HCEC 1CT (cell line): ENCODE measurements at regions not wholly inside any gene's neighbourhood (a gene's known extent, or its start where the extent isn't known, plus 50 kb on each side); places are given as distances from the start of the nearest gene placed in this dataset.
"Not testable (repeated sequence)": the region's sequence is repeated elsewhere in the genome, so short reads cannot be mapped to it uniquely, and the experiment has no call there.

Source experiments
- DNase-seq: peaks from one replicate; pipeline ENCODE4 v3.0.0-alpha.2; 2017

DNA sequence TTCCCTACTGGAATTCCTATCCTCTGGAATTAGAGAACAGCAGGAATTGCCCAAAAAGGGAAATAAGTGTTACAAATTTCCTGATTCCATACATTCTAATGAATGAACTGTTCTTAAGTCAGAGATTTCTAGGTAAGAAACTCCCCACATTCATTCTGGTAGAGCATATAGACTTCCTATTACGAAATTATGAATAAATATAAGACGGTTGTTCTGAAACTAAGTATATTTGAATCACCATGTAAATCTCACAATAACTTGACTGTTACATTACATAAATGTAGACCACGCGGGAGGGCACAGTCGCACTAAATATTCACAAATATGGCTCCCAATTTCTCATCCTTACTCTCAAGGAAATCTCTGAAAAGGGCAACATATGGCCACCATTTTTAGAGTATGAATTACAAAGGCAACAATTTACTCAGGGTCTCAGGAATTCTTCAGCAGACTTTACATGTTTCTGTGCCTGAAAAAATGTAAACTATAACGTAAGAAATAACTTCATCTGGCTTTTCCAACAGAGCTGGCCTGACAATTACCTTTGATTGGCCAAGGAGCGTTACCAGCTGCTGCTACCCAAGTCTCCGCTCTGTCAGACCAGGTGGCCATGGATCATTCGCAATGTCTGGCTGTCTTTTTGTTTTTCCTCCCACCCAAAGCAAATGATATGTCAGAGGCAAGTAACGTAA lies 115.8 kb downstream of the MPP7 start:
- DNase-seq = no peak

DNA sequence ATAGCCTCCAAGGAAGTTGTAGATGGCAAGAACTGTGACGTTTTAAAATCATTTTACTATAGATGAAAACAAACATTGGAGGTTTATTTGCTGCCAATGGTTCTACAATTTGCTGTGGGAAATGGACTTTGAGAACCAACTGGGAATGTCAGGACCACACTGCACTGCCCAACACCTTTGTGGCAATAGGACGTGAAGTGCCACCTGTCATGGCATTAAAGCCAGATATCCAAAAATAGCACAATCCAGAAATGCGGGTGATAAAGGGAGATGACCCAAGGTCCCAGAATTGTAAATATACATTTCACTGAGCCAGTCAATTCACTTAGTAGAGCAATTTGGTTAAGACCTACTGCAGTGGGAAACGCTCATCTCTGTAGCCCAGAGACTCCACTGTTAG lies 116.4 kb downstream of the MPP7 start:
- DNase-seq = no peak

DNA sequence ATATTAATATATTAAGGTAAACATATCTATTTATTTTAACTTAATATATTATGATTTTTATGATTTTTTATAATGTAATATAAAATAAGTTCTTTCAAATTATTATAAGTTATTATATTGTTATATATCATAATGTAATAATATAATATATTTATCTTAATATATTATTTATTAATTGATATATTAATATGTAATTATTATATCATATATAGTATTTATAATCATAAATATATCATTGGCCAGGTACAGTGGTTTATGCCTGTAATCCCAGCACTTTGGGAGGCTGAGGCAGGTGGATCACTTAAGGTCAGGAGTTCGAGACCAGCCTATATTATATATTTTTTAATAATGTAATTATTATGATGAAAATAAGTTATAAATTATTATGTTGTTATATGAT lies 118.1 kb downstream of the MPP7 start:
- no peak for DNase-seq

DNA sequence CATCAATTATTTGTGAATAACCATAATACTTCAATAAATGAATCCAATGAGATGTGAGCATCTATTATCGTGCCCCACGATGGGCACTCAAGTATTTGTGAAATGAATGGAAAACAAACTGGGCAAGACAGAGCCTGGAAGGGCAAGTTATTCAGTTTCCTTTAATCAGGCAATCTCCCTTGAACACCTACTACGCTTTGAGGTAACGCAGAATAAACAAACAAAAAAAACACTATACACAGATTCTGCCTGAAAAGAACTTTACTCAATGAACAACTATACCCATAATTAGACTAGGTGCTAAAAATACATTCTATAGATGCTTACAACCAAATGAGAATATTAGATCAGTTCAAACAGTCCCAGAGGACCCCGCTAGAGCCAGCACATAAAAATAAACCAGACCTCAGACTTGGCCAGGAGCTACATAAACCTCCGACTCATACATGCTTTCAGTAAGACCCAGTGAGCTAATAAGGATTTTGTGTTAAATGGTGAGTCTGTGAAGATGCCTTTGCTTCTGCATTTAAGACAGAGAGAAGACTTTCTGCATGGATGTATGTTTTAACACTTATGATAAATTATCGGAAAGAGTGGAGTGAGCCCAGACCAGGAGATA lies 121.3 kb downstream of the MPP7 start:
- no peak for DNase-seq

DNA sequence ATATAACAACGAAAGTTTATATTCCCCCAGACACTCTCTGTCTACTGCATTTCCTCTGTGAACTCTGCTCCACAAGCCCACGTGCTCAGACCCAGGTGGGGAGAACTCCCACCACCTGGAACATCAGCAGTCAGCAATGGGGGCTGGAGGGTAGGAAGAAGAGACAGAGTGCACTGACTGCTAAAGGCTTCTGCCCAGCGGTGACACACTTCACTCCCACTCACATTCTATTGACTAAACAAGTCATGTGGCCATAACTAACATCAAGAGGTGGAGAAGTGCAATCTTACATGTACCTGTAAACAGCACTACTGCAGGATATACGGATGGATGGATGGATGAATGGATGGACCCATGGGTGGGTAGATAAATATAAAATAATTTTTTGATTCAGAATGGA lies 122.2 kb downstream of the MPP7 start:
- DNase-seq = no peak

DNA sequence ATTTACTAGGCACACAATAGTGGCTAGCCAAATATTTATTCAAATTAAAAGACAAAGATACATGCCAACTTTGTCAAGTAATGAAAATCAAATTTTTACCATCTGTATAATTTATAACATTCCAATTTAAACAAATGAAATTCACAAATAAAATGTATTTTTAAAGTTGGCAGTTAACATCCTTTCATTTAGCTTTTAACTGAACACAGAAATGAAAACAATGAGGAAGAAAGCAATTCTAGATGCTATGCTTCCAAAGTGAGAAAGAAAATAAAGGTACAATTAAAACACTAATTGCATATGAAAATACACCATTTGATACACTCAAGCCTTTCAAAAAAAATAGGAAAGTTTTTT lies 123.1 kb downstream of the MPP7 start:
- DNase-seq = no peak

DNA sequence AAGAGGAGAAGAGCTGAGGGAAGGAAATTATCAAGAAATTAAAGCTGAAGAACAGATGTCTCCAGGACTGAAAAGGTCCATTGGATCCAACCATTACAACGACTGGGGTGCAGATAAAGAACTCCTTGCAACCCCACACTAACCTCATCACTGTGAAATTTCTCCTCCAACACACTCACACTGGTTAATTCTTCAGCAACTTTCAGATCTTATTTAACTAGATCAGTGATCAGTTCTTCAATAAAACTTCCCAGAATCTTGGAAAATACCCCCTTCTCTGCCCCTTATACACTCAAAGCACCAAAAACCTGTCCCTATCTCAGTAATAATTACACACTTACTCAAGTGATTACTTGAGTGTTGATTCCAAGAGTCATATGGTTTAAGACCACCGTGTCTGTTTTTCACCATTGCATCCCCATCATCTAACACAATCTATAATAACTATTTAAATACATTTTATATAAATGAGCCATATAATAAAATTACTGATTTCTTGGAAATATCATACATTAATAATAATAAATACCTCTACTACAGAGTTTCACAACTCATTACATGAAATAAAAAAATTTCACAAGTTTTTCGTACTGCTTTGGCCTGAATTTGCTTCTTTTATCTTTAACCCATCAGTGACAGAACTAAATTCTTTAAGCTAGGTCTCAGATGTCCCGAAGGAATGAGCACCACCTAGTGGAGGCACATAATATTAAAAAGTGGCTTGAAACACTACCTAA lies 123.7 kb downstream of the MPP7 start:
- peak; percentile 53 for DNase-seq

DNA sequence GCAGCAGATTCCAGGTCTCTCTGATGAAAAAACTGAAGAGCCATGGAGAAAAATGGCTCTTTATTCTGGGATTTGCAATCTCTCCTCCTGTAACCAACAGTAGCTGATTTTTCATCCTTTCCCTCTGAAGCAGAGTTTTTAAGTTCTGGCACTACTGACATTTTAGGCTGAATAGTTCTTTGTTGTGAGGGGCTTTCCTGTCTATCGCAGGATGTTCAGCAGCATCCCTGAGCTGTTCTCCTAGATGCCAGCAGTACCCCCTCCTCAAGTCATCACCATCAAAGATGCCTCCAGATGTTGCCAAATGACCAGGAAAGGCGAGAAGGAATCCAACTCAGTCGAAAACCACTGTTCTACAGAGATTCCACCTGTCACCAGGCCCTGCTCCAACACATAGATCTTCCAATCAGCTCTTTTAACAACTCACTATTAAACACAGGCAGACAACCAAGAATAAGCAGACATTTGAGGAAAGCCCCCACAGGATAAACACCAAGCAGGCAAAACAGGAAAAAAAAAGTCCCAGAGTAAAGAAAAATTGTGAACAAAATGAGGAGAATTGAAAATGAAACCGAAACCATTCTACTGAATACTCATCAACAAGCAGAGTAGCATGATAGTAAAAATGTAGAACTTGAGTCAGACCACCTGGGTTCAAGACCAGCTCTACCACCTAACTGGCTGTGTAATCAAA lies 124.8 kb downstream of the MPP7 start:
- no peak for DNase-seq

DNA sequence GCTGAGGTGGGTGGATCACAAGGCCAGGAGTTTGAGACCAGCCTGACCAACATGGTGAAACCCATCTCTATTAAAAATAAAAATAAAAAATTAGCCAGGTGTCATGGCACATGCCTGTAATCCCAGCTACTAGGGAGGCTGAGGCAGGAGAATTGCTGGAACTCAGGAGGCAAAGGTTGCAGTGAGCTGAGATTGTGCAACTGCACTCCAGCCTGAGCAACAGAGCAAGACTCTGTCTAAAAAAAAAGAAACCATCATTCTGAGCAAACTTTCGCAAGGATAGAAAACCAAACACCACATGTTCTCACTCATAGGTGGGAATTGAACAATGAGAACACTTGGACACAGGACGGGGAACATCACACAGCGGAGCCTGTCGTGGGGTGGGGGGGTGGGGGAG lies 126.4 kb downstream of the MPP7 start:
- not testable (repeated sequence) for DNase-seq

DNA sequence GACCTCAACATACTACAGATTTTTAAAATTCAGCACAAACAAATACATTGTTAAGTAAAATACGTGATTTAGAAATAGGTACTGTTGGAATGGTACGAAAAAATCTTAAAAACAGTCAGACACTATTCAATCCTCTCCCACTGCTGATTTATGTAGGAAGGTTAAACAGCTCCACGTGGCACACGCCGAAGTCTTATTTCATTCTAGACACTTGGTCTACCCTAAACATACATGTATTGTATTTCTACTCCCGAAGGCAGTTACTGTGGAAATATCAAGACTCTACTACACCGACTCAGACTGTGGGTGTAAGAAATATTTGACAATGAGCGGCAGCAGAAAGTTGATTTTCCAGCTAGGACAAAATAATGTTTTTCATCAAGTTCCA lies 130.6 kb downstream of the MPP7 start:
- DNase-seq = no peak

DNA sequence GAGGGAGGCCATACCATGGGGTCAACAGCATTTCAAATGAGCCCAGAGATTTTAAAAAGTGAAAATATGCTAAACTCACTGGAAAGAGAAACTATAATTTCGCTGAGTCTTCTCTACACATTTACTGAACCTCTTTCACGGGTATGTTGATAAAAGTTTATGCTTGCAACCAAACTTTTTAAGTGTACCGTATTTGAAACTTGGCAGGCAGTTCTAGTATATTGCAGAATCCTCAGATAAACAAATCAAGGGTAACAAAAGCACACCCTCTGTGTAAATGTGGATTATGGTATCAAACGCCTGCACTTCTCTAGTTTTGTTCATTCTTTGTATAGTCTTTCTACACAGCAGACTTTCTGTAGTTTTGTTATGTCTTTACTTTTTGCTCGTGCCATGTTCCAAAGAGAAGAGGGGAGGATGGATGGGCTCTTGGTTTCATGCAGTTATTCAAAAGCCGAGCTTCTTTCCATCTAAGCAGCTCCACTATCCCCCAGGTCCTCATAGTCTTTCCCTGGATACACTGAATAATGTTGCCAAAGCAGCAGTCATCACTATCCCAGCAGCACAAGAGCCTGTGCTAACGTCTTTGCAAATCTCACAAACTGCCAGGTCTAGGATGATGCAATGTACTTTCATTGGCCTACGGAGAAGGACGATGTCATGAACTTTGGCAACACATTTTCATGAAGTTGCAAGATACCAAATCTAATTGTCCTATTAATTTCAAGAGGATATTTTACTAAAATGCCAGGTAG lies 131.2 kb downstream of the MPP7 start:
- DNase-seq = no peak

DNA sequence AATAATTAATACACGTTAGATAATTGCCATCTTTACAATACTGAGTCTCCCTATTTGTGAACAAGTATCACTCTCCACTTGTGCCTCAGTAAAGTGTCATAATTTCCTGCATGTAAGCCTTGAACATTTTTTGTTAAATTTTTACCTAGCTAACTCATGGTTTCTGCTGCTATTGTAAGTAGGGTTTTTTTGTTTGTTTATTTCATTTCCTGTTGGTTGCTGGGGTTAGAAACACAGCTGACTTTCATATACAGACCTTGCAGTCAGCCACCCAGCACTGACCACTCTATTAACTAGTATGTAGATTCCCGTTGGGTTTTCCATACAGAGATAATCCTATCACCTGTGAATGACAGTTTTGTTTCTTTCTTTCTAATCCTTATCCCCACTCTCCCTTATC lies 133.3 kb downstream of the MPP7 start:
- DNase-seq = no peak

DNA sequence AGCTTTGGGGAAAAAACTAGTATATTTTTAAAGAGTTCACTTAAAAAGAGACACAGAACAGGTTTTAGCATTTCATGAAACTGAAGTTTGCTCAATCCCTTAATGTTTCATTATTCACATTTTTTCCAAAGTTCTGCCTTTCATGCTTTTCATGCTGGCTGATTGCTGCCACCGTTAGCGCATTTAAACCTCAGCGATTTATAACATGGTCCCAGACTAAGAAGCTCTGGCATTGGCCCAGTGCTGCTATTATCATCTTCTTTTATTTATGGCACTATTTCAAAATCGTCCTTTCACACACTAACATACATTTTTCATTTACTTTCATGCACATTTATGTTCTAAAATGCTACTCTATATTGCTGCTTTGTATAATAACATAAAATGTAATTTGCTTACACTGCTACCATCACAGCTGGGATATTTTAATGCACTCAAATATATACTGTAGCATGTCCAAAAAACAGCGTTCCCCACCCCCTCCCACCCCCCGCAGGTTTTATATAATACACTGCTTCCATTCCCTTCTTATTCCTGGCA lies 141.9 kb downstream of the MPP7 start:
- DNase-seq = no peak

DNA sequence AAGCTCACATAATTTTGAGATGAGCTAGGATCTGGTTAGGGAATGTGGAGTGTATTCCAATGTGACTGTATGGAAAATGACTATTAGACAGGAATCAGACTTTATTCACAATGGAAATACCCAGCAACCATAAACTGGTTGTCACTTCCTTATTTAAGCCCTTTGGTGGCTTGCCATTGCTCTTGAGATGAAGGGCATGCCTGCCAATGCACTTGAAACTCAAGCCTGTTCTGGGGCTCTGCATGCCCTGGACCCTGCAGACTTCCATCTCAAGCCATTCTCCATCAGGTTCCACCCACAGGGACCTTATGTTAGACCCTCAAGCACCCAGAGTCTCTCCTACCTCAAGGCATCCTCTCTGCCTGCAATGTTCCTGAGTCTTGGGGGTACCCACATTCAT lies 145.5 kb downstream of the MPP7 start:
- no peak for DNase-seq

DNA sequence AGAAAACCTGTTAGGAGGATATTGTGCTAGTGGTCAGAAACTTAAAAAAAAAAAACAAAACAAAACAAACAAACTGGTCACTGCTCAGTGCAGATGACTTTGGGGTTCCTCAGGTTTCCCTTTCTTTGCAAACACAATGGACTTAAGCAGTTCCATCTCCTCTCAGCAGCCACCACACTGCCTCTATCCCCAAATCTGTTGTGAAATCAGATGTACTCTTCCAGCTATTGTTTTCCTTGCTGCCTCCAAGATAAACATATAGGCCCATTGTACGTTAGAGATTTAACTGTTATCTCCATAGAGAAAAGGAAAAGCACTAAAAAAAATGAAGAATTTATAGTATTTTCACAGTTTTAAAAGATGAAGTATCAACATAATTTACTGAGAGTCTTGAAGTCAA lies 147.1 kb downstream of the MPP7 start:
- DNase-seq = no peak

DNA sequence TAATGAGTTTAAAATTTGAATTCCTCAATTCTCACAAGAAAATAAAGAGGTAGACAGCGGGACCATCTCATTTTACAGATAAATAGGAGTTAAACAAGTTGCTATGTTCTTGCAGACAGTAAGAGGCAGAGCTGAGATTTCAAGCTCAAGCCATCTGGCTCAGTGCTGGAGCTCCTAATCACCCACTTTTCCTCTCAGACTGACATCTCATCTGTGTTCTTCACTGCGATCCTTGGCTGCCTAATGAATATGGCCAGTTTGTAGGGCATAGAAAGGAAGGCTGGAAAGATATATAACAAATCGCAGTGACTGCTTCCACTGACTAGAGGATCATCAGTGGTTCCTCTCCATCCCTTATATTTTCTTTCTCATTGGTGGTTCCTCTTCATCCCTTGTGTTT lies 151.2 kb downstream of the MPP7 start:
- no peak for DNase-seq

DNA sequence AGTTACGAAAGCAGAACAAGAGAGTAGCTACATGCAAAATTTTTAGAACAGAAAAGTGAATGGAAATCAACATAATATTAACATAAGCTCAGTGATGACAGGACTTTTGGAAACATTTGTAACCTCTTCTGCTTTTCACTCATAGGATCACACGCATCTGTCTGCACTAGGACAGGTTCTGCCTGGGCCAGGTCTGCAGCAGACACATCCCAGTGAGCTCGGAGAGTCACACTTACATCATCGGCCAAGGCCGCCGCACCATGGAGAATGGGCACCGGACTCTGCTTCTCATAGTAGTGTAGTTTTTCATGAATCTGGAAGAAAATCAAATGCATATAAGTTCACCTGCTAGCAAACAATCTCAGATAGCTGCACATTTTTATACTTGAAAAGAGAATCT lies 150.9 kb upstream of the ODAD2 start:
- DNase-seq = no peak

DNA sequence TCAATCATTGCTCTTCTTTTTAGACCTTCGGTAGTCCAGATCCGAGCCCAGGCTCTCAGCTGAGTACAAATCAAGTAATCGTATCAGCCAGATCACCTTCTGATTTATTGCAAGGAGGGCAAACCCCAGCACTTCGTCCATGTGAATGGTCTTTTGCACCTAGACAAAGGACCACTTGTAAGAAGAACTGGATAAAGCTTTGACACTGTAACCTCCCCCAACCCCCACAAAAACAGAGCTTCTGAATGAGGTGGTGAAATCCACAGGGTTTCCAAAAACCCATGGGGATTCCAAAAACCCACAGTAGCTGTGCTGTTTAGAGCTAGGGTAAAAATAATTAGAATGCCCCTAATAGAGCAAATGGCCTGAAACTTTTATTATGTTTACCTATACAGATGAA lies 148.8 kb upstream of the ODAD2 start:
- DNase-seq = no peak

DNA sequence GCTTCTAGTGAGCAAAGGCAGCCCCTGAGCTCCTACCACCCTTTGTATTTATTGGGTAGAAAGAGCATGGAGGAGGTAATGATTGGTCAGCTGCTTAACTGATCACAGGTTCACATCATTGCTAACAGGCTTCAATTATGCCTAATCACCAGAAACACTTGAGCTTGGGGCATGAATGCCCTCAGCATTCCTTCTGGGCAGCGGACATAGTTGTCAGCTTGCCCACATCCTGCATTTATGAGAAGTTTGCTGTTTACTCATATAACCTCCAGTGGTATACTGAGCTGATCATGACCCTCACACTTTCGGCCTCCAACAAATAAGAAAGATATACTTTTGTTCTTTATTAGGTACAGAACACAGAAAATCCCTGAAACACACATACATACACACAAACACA lies 140.3 kb upstream of the ODAD2 start:
- DNase-seq = peak; percentile 12

DNA sequence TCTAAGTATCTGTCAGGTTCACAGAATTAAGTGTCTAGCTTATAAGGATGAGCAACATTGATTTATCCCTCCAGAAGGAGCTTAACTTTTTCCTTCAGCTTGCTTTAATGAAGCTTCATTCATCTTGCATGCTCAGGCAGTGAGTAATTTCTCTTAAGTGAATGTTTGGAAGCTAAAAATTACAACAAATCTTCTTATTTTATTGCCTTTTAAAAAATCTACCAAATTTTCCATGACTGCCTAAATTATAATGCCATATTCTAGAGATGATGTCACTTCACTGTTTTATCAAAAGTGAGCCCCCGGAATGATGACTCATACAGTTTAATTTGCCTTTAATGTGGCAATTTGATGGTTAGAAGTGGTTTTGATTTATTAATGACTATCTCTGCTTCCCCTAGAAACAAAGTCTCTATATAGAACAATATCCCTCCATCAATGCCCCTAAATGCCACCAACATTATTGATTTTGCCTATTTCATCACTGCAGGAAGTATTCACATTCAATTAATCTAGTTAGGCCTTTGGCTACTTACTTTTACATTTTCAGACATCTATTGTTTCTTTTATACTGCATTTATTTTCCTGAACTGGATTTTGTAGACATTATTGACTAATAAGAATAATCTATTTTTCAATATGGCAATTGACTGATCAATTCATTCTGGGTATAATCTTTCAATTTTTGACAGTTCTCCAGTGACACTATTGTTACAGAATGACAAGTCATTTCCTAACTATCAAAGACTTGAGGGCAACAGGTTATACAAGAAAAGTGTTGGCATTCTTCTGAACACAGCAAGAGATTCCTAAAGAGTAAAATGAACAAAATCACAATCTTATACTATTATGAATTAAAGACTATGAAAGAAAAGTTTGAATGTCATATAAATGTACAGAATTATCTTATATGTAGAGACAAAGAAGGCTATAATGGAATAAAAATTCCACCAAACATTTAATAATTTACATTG lies 139.3 kb upstream of the ODAD2 start:
- peak; percentile 51 for DNase-seq

DNA sequence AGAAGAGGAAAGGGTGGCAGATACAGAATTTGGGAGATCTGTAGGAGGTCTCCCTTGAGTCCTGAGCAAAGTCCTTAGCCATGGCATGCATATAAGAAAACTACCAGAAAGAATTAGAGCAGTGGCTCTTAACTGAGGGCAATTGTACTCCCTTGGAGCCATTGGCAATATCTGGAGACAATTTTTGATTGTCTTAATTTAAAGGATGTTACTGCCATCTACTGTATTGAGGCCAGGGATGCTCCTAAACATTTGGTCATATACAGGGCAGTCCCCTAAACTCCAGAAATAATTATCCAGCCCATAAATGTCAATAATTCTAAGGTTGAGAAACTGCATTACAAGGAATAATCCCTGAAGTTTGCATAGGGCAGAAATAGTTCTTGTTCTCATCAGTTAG lies 136.4 kb upstream of the ODAD2 start:
- DNase-seq = peak; percentile 2

DNA sequence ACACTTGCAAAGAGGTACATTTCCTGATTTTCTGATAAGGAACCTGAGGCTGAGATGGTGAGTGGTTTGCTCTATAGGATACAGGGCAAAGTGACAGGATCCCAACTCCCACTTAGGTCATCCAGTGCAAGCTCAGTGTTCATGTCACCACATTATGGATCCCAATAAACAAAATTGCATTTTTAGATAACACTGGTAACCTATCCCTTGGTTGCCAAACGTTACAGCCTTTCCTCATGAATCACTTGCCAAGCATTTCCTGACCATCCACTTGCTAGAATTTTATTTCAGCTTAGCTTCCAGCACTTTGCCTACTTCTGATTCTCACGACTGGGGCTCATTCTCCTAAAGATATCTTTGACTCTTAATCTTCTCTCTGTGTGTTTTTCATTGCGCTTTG lies 131.4 kb upstream of the ODAD2 start:
- DNase-seq = peak; percentile 49
